ENCODE measurements at regions not wholly inside any gene's neighbourhood (a gene's known extent, or its start where the extent isn't known, plus 50 kb on each side); places are given as distances from the start of the nearest gene placed in this dataset.

GRCh38 chr10:75347186-75347585 is 54.4 kb downstream of the ZNF503 start:
- no peak for DNase-seq (ENCODE audit: low read depth in 3 of 3)

- no peak for DNase-seq (ENCODE audit: low read depth in 3 of 3)
Measured at GRCh38 chr10:75345738-75346137, 55.8 kb downstream of the ZNF503 start.

- DNase-seq (ENCODE audit: low read depth in 3 of 3), result no peak
Measured at GRCh38 chr10:75344170-75344569, 57.4 kb downstream of the ZNF503 start.

- no peak for DNase-seq (ENCODE audit: low read depth in 3 of 3)
Measured at GRCh38 chr10:75342397-75342796, 59.2 kb downstream of the ZNF503 start.

- no peak for DNase-seq (ENCODE audit: low read depth in 3 of 3)
Measured at GRCh38 chr10:75335983-75336382, 65.6 kb downstream of the ZNF503 start.

- no peak for DNase-seq (ENCODE audit: low read depth in 3 of 3)
Measured at GRCh38 chr10:75335191-75335590, 66.4 kb downstream of the ZNF503 start.

- DNase-seq (ENCODE audit: low read depth in 3 of 3), result no peak
Measured at GRCh38 chr10:75334720-75335119, 66.8 kb downstream of the ZNF503 start.

GRCh38 chr10:75332081-75332480 is 69.5 kb downstream of the ZNF503 start:
- DNase-seq (ENCODE audit: low read depth in 3 of 3), result no peak

- no peak for DNase-seq (ENCODE audit: low read depth in 3 of 3)
Measured at GRCh38 chr10:75331081-75331480, 70.5 kb downstream of the ZNF503 start.

- no peak for DNase-seq (ENCODE audit: low read depth in 3 of 3)
Measured at GRCh38 chr10:75329190-75329745, 72.3 kb downstream of the ZNF503 start.

- DNase-seq (ENCODE audit: low read depth in 3 of 3), result no peak
Measured at GRCh38 chr10:75326306-75326705, 75.3 kb downstream of the ZNF503 start.

GRCh38 chr10:75319274-75319673 is 82.3 kb downstream of the ZNF503 start:
- DNase-seq (ENCODE audit: low read depth in 3 of 3), result no peak

- DNase-seq (ENCODE audit: low read depth in 3 of 3), result no peak
Measured at GRCh38 chr10:75314570-75314969, 78.8 kb upstream of the COMTD1 start.

- DNase-seq (ENCODE audit: low read depth in 3 of 3), result no peak
Measured at GRCh38 chr10:75312440-75312839, 76.7 kb upstream of the COMTD1 start.

- no peak for DNase-seq (ENCODE audit: low read depth in 3 of 3)
Measured at GRCh38 chr10:75305675-75306074, 69.9 kb upstream of the COMTD1 start.

- no peak for DNase-seq (ENCODE audit: low read depth in 3 of 3)
Measured at GRCh38 chr10:75304741-75305390, 69.1 kb upstream of the COMTD1 start.

GRCh38 chr10:75304313-75304712 is 68.6 kb upstream of the COMTD1 start:
- no peak for DNase-seq (ENCODE audit: low read depth in 3 of 3)

- DNase-seq (ENCODE audit: low read depth in 3 of 3), result no peak
Measured at GRCh38 chr10:75303045-75303777, 67.5 kb upstream of the COMTD1 start.

GRCh38 chr10:75302029-75302428 is 66.3 kb upstream of the COMTD1 start:
- DNase-seq (ENCODE audit: low read depth in 3 of 3), result no peak

- DNase-seq (ENCODE audit: low read depth in 3 of 3), result no peak
Measured at GRCh38 chr10:75297021-75297599, 61.4 kb upstream of the COMTD1 start.

- no peak for DNase-seq (ENCODE audit: low read depth in 3 of 3)
Measured at GRCh38 chr10:75295868-75296441, 60.2 kb upstream of the COMTD1 start.

Data from stimulated activated CD4-positive, alpha-beta T cell treated with anti-CD3 and anti-CD28 coated beads, TNF-alpha, amount 100 ng/mL, for 24 hours (primary cell).